GM10266 (cell line): ENCODE measurements at regions not wholly inside any gene's neighbourhood (a gene's known extent, or its start where the extent isn't known, plus 50 kb on each side); places are given as distances from the start of the nearest gene placed in this dataset.

Source experiments
- DNase-seq: peaks from one replicate; pipeline ENCODE4 v3.0.0; 2012; ENCODE audit errors: extremely low spot score
- CTCF ChIP-seq: IDR thresholded peaks from 2 replicates; pipeline ENCODE4 v1.5.1; 2012; ENCODE audit warnings: mild to moderate bottlenecking, low read depth; ENCODE audit not compliant: control insufficient read depth, insufficient read depth; ENCODE audit errors: missing control alignments

GRCh38 chr10:111874576-111874975, 309.0 kb downstream of the GPAM start:
- DNase-seq = no peak
- TF ChIP-seq CTCF = no peak

GRCh38 chr10:111875725-111876124, 307.8 kb downstream of the GPAM start:
- no peak for DNase-seq
- TF ChIP-seq CTCF = no peak

DNA sequence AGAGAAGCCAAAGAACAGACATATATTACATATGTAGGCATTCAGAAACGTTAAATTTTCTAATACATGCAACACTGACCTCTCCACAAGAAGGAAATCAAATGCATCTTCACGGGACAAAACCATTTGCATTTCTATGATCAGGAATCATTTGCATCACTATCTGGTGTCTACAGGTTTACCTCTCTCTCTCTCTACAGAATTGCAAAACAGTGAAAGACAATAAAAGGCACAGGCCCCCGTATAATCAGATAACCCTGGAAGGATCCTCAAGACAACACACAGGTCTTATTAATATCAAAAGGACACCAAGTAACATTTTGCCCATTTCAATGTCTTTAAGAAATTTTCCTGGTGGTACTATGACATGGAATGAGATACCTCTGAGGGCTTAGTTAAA, 306.3 kb downstream of the GPAM start:
- TF ChIP-seq CTCF = no peak
- no peak for DNase-seq

GRCh38 chr10:111879969-111880368, 303.6 kb downstream of the GPAM start:
- TF ChIP-seq CTCF = no peak
- DNase-seq = no peak

DNA sequence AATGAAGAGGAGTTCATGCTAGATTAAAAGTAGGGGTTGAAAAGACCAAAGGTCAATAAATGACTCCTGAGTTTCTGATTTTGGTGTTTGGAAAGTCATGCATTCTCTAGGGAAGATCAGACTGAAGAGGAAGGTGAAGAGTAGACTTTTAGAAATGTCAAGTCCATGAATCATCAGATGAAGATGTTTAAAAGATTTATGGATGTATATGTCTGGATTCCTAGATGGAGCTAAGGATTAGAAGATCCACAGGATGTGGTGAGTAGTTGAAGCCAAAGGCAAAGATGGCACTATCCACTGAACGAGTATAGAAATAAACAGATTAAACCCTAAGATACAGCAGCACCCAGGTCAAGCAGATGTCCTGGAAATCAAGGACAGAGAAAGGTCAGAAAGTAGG, 298.5 kb downstream of the GPAM start:
- TF ChIP-seq CTCF = no peak
- DNase-seq = no peak

- TF ChIP-seq CTCF = no peak
- no peak for DNase-seq
Observed at GRCh38 chr10:111885919-111886318, 297.6 kb downstream of the GPAM start.

GRCh38 chr10:111887266-111887665, 296.3 kb downstream of the GPAM start:
- no peak for TF ChIP-seq CTCF
- no peak for DNase-seq
